DLD1 (cell line): ENCODE measurements at regions not wholly inside any gene's neighbourhood (a gene's known extent, or its start where the extent isn't known, plus 50 kb on each side); places are given as distances from the start of the nearest gene placed in this dataset.
"Not testable (repeated sequence)": the region's sequence is repeated elsewhere in the genome, so short reads cannot be mapped to it uniquely, and the experiment has no call there.

Experiments
- in situ Hi-C: cut with HindIII; loops from 2 replicates; pipeline ENCODE4 v1.10.0; 2017; ENCODE audit warnings: low sequenced_read_pairs

DNA sequence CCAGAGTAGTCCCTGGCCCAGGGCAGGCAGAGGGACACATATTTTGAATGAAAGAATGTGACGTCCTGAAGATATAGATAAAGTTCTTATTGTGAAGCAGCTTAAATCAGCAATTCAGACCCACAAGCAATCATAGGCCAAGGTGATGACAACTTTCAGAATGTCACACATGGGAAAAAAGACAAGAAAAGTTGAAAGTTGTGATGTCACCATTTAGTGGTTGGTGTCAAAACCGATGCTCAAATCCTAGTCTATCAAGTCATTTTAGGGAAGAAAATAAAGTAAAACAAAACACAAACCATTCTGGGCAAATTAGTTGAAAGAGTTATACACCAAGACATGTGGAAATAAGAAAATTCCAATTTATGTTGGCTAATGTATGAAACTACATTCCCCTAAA, 710.8 kb downstream of the DOK5 start:
- in situ Hi-C loops = no loop called here

GRCh38 chr20:55175081-55175480, 699.7 kb downstream of the DOK5 start:
- in situ Hi-C loops = no loop called here

- in situ Hi-C loops = no loop called here
These were observed 699.2 kb downstream of the DOK5 start for GRCh38 chr20:55174635-55175034.

DNA sequence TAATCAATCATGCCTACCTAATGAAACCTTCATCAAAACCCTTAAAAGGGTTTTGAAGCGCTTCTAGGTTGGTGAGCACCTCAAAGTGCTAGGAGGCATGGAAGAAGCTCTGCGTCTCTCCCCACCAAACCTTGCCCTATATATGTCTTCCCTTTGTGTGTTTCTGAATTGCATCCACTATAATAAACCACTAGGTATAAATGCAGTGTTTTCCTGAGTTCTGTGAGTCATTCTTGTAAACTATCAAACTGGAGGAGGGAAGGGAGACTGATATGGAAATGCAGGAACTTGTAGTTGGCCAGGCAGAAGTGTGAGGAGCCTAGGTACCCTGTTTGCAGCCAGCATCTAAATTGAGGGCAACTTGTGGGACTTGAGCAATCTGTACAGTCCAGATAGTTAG, 698.8 kb downstream of the DOK5 start:
- in situ Hi-C loops = no loop called here

GRCh38 chr20:55173601-55174000, 698.2 kb downstream of the DOK5 start:
- in situ Hi-C loops = no loop called here

- in situ Hi-C loops = no loop called here
These were observed 697.1 kb downstream of the DOK5 start for GRCh38 chr20:55172310-55173002.

DNA sequence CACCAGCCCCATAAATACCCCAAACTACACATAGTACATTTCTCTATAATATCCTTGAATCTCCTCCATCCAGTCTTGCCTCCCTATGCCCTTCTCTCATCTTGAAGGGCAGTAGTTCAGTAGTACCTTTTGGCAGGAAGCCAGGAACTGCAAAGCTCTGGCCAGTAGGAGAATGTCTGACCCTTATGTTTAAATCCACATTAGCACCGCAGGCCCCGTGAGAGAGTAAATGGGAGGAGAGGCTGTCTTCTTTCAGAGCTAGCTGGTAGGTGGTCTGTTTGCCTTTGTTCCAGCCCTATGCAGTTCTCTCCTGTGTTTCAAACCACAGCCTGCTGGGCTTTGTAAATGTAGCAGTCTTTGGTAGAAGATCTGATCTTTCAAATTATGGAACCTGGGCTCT, 690.7 kb downstream of the DOK5 start:
- in situ Hi-C loops = no loop called here

- in situ Hi-C loops = no loop called here
These were observed 685.6 kb downstream of the DOK5 start for GRCh38 chr20:55160996-55161395.

GRCh38 chr20:55160037-55160436, 684.6 kb downstream of the DOK5 start:
- in situ Hi-C loops = no loop called here

DNA sequence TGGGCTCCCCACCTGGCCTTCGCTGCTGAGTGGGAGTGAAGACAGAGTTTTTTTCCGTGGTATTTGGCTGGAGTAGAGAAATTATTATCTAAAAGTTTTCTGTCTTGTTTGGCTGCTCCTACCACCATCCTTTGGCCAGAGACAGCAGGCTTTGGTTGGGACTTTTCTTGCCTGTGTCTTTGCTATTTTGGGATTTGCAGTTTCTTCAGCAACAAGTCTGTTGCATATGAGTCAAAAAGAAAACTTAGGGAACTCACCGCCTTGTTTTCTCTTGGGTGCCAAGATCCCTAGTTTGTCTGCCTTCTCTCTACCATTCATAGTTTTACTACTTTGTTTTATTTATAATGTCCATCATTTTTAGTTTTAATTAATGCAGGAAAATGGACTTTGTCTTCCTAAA, 683.8 kb downstream of the DOK5 start:
- in situ Hi-C loops = no loop called here

DNA sequence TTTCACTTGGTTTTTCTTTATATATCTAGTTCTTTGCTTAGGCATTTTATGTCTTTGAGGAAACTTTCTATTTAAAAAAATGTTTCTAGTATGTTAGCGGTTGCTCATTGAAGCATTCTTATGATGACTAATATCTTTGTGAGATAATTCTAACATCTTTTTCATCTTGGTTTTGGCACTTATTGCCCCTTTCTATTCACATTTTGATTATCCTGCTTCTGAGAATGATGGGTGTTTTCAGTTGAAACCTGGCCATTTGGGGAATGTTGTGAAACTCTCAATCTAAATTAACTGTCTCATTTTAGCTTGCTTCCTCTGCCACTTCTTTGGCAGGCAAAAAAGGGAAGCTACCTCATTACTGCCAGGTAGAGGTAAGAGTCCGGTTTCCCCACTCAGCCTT, 683.1 kb downstream of the DOK5 start:
- in situ Hi-C loops = no loop called here

GRCh38 chr20:55155360-55155759, 680.0 kb downstream of the DOK5 start:
- in situ Hi-C loops = no loop called here

DNA sequence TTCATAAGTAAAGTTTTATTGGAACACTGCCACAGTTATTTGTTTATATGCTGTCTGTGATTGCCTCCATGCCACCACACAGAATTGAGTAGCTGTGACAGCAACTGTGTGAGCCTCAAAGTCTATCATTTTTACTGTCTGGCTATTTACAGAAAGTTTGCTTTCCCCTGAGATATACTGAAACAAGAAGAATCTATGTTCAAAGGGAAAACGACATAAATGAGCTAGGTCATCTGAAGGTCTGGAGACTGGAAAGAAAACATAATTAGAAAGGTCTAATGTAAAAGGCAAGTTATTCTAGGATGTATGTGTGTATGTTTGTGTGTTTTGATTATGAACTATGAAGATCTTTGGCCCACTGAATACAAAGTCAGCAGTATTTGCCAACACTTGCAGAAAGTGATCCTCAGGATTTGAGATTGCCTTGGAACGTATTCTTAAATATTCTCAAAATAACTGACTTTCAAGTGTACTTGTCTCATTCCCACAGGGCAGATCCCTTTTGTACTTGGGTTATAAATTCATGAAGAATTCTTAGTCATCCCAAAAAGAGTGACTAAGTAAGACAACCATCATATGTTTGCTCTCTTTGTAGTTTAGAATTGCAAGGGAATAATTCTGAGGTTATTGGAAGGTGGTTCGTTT, 677.7 kb downstream of the DOK5 start:
- in situ Hi-C loops = no loop called here

DNA sequence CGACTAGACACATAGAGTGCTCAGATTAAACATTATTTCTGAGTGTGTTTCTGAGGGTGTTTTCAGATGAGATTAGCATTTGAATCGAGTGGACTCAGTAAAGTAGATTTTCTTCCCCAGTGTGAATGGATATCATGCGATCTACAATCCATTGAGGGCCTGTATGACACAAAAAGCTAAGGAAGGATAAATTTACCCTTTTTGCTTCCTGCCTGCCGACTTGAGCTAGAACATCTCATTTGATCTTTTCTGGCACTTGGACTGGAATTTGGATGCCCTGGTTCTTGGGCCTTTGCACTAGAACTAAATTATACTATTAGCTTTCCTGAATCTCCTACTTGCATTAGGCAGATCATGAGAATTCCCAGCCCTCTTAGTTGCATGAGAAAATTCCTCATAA, 675.8 kb downstream of the DOK5 start:
- in situ Hi-C loops = no loop called here

DNA sequence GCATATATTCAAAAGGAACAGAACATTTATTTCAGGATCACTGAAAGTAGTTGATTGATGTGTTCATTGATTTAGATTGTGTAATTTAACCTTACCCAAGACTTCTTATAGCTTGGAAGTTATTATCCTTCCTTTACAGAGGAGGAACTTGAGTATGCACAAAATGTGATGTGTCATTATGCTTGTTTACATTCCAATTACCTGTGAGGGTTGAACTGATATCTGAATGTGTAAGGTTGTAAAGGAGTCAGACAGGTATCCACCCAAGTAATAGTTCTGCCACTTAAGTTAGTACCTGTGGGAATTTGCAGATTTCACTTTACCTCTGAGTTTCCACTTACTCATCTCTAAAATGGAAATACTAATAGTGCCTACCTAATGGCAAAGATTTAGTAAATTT, 668.2 kb downstream of the DOK5 start:
- in situ Hi-C loops = no loop called here

DNA sequence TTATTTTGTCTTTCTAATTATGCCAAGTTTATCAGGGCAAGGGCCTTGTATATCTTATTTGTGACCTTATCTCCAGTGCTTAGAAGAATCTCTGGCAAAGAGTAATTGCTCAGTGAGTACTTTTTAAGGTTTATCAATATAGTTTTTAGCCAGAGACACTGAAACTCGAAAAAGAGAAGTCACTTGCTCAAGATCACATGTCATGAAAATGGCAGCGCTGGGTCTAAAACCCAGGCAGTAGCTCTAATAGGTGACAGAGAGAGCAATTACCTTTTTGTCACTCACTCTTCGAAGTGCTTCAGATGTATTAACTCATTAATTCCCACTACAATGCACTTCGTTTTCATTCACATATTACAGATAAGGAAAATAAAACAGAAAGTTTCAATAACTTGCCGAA, 667.5 kb downstream of the DOK5 start:
- in situ Hi-C loops = no loop called here

- in situ Hi-C loops = no loop called here
These were observed 665.2 kb downstream of the DOK5 start for GRCh38 chr20:55140631-55141030.

- in situ Hi-C loops = no loop called here
These were observed 663.9 kb downstream of the DOK5 start for GRCh38 chr20:55139173-55139765.

DNA sequence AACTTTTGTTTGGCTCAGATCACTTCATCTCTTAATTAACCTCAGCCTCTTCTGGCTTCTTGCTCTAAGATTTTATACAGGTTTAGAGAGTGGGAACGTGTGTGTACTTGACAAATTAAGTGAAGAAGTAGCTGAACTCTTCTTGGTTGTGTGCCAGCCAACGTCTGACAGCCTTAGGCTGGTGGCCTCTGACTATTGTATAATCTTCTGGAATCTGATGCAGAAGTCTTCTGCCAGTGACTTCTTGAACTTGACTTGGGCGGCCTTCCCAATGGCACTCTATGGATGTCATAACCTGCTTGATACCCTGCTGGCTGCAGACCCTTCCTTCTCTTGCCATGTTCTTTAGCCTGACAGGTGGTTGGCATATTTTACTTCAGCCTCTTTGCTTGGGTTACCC, 660.5 kb downstream of the DOK5 start:
- in situ Hi-C loops = no loop called here

- in situ Hi-C loops = no loop called here
These were observed 657.1 kb downstream of the DOK5 start for GRCh38 chr20:55132523-55132922.

DNA sequence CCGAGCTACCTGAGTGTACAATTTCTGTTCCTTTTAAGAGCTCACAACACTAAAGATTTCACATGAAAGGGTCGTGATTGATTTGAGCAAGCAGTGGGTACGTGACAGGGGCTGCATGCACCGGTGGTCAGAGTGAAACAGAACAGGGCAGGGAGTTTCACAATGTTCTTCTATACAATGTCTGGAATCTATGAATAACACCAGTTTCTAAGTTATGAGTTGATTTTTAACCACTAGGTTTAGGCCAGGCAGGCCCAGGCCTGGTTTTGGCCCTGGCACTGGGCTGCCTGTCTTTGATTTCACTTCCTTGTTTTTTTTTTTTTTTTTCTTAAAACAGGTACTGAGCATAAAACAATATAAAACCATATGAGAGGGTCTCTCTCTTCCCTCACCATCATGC, 642.2 kb downstream of the DOK5 start:
- in situ Hi-C loops = not testable (repeated sequence)

DNA sequence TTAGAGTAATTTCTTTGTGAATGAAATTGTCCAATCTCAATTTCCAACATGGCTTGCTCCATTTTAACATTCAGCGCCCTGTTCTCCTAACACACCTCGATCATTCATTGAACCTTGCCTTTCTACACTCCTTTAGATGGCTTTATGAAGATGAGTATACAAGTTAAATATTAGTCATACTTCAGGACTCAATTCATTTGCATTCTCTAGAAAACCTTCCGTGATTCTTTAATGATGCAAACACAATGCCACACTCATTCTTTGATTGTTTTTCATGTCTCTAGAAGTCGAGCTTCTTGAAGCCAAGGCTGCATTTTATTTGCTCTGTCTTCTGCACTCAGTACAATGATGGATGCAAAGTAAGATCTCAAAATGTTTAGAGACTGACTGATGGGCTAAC, 641.2 kb downstream of the DOK5 start:
- in situ Hi-C loops = no loop called here
